ENCODE measurements at regions not wholly inside any gene's neighbourhood (a gene's known extent, or its start where the extent isn't known, plus 50 kb on each side); places are given as distances from the start of the nearest gene placed in this dataset.

DNA sequence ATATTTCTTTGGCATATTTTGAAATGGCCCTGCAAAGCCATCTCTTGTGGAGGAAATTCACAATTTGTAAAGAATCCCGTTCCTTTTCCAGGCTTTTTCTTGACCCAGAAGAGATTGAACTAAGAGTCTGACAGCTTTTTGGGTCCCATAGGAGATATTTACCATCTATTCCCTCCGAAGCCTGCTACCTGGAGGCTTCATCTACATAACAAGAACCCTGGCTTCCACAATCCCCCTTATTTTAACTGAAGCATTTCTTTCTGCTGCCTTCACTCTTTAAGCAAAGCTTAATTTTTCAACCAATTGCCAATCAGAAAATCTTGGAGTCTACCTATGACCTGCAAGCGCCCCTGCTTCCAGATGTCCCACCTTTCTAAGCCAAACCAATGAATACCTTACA, 248.1 kb upstream of the GADL1 start:
- Histone ChIP-seq H3K9me1 (ENCODE audit: control insufficient read depth, extremely low read depth, insufficient read depth, low read length) (no peaks in the 10 kb centered on the region), H3K4me1 (ENCODE audit: control insufficient read depth, extremely low read depth, insufficient read depth, low read length) (peaks cover 10% of the 10 kb centered on the region), H3K4me3 (ENCODE audit: control insufficient read depth in 2 of 3, extremely low read depth in 1 of 3, insufficient read depth in 2 of 3, low read depth in 1 of 3, low read length in 3 of 3) (no peak overlapping the region), H4K20me1 (ENCODE audit: control insufficient read depth, extremely low read depth, insufficient read depth, low read length) (no peaks in the 10 kb centered on the region), H2AFZ (ENCODE audit: control insufficient read depth, low read length) (no peak overlapping the region), H3K27me3 (ENCODE audit: control insufficient read depth, extremely low read depth, insufficient read depth, low read length) (no peaks in the 10 kb centered on the region), H3K4me2 (ENCODE audit: control insufficient read depth, extremely low read depth, insufficient read depth, low read depth, low read length) (no peak overlapping the region), H3K79me2 (ENCODE audit: control insufficient read depth, insufficient read depth, low read length) (no peaks in the 10 kb centered on the region), H3K9me3 (ENCODE audit: control insufficient read depth, low read depth, low read length) (peaks cover 2% of the 10 kb centered on the region), H3K27ac (ENCODE audit: control insufficient read depth, insufficient read depth, low read length) (no peak overlapping the region), H3K36me3 (ENCODE audit: control insufficient read depth in 2 of 2, extremely low read depth in 1 of 2, insufficient read depth in 2 of 2, low read length in 2 of 2) (no peaks in the 10 kb centered on the region), H3K9ac (ENCODE audit: control insufficient read depth, extremely low read depth, insufficient read depth, low read length) (no peak overlapping the region)
- TF ChIP-seq EZH2 (IDR thresholded peaks at IDR 0.05; ENCODE audit: low read length) = no peak
- TF ChIP-seq, protein P1, sequence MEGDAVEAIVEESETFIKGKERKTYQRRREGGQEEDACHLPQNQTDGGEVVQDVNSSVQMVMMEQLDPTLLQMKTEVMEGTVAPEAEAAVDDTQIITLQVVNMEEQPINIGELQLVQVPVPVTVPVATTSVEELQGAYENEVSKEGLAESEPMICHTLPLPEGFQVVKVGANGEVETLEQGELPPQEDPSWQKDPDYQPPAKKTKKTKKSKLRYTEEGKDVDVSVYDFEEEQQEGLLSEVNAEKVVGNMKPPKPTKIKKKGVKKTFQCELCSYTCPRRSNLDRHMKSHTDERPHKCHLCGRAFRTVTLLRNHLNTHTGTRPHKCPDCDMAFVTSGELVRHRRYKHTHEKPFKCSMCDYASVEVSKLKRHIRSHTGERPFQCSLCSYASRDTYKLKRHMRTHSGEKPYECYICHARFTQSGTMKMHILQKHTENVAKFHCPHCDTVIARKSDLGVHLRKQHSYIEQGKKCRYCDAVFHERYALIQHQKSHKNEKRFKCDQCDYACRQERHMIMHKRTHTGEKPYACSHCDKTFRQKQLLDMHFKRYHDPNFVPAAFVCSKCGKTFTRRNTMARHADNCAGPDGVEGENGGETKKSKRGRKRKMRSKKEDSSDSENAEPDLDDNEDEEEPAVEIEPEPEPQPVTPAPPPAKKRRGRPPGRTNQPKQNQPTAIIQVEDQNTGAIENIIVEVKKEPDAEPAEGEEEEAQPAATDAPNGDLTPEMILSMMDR (optimal IDR thresholded peaks at IDR 0.05 in 1 of 3, IDR thresholded peaks at IDR 0.05 in 1 of 3, conservative IDR thresholded peaks at IDR 0.05 in 1 of 3; ENCODE audit: extremely low read depth in 1 of 3, insufficient read depth in 2 of 3, low read length in 3 of 3) = no peak
- DNase-seq (ENCODE audit: low read depth, low spot score) (no peak), FAIRE-seq (no peak)
- dilution Hi-C loops (cut with MboI; ENCODE audit: extremely low pct_ligation_motif_present, low sequenced_read_pairs) = loop anchor here (25.0 kb wide), 1 partner anchor 380 kb away; no protein-coding TSS in a partner anchor

DNA sequence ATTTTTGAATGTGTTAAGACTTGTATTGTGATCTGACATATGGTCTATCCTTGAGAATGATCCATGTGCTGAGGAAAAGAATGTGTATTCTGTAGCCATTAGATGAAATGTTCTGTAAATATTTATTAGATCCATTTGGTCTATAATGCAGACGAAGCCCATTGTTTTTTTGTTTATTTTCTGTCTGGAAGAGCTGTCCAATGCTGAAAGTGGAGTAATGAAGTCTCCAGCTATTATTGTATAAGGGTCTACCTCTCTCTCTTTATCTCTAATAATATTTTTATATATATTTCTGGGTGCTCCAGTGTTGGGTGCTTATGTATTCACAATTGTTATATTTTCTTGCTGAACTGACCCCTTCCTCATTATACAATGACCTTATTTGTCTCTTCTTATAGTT, 250.6 kb upstream of the GADL1 start:
- peaks cover 4% of the 10 kb centered on the region for H3K4me1 ChIP-seq (ENCODE audit: control insufficient read depth, extremely low read depth, insufficient read depth, low read length)
- H3K27ac ChIP-seq (ENCODE audit: control insufficient read depth, insufficient read depth, low read length) = no peak overlapping the region
- DNase-seq (ENCODE audit: low read depth, low spot score) (no peak), FAIRE-seq (no peak)
- no peak overlapping the region for H3K4me3 ChIP-seq (ENCODE audit: control insufficient read depth in 2 of 3, extremely low read depth in 1 of 3, insufficient read depth in 2 of 3, low read depth in 1 of 3, low read length in 3 of 3)
- H3K9me3 ChIP-seq (ENCODE audit: control insufficient read depth, low read depth, low read length) = peaks cover 3% of the 10 kb centered on the region
- no peak for TF ChIP-seq EZH2 (IDR thresholded peaks at IDR 0.05; ENCODE audit: low read length)
- TF ChIP-seq, protein P1 (optimal IDR thresholded peaks at IDR 0.05 in 1 of 3, IDR thresholded peaks at IDR 0.05 in 1 of 3, conservative IDR thresholded peaks at IDR 0.05 in 1 of 3; ENCODE audit: extremely low read depth in 1 of 3, insufficient read depth in 2 of 3, low read length in 3 of 3) = no peak
- H3K27me3 ChIP-seq (ENCODE audit: control insufficient read depth, extremely low read depth, insufficient read depth, low read length) = no peaks in the 10 kb centered on the region
- no peak overlapping the region for H3K4me2 ChIP-seq (ENCODE audit: control insufficient read depth, extremely low read depth, insufficient read depth, low read depth, low read length)
- no peaks in the 10 kb centered on the region for H3K9me1 ChIP-seq (ENCODE audit: control insufficient read depth, extremely low read depth, insufficient read depth, low read length)
- H3K9ac ChIP-seq (ENCODE audit: control insufficient read depth, extremely low read depth, insufficient read depth, low read length) = no peak overlapping the region
- H3K79me2 ChIP-seq (ENCODE audit: control insufficient read depth, insufficient read depth, low read length) = no peaks in the 10 kb centered on the region
- no peaks in the 10 kb centered on the region for H4K20me1 ChIP-seq (ENCODE audit: control insufficient read depth, extremely low read depth, insufficient read depth, low read length)
- no peaks in the 10 kb centered on the region for H3K36me3 ChIP-seq (ENCODE audit: control insufficient read depth in 2 of 2, extremely low read depth in 1 of 2, insufficient read depth in 2 of 2, low read length in 2 of 2)
- dilution Hi-C loops (cut with MboI; ENCODE audit: extremely low pct_ligation_motif_present, low sequenced_read_pairs) = loop anchor here (25.0 kb wide), 1 partner anchor 383 kb away; no protein-coding TSS in a partner anchor
- H2AFZ ChIP-seq (ENCODE audit: control insufficient read depth, low read length) = no peak overlapping the region

Data from keratinocyte (primary cell).